SK-N-SH (cell line): ENCODE measurements at regions not wholly inside any gene's neighbourhood (a gene's known extent, or its start where the extent isn't known, plus 50 kb on each side); places are given as distances from the start of the nearest gene placed in this dataset.

Experiments
- CTCF ChIA-PET: fragments of 300-600, 350-600 bp; formaldehyde crosslinking; extraction: SDS; loops from one replicate; lab custom pipeline; 2021; lab: Yijun Ruan, JAX
- POLR2A ChIA-PET: fragments of 350-600 bp; sonication (Branson Sonifier 250); formaldehyde crosslinking; extraction: SDS; loops from one replicate; lab custom pipeline; 2020; ENCODE audit warnings: antibody characterized with exemption, inconsistent platforms; lab: Yijun Ruan, JAX
- DNase-seq: peaks from one replicate; pipeline ENCODE4 v3.0.0; 2012
- H2AFZ ChIP-seq: fragments of 200-600 bp; sonication (generic); 2 replicates; pipeline ENCODE4 v1.8.1; 2016; ENCODE audit warnings: antibody characterized with exemption, mild to moderate bottlenecking, low read depth
- H3F3A ChIP-seq: fragments of 200-600 bp; sonication (generic); replicated peaks from 2 replicates; pipeline ENCODE3; 2016; ENCODE audit warnings: antibody characterized with exemption, mild to moderate bottlenecking; ENCODE audit not compliant: insufficient read depth
- H3K27ac ChIP-seq, 2 experiments: fragments of 200-500 bp in 1 of 2; fragments of 200-600 bp in 1 of 2; sonication (Bioruptor generic) in 1 of 2; sonication (generic), shearing (Covaris generic) in 1 of 2; 2 replicates each; pipeline versions ENCODE4 v1.5.1 to v1.6.1; 2014 to 2016; ENCODE audit warnings: low read depth in 2 of 2, inconsistent platforms in 1 of 2, low read length in 1 of 2, mild to moderate bottlenecking in 1 of 2, mixed read lengths in 1 of 2
- H3K27me3 ChIP-seq: fragments of 200-600 bp; sonication (generic), shearing (Covaris generic); 2 replicates; pipeline ENCODE4 v1.6.1; 2016; ENCODE audit warnings: mixed run types; ENCODE audit not compliant: insufficient read depth
- H3K36me3 ChIP-seq, 2 experiments: fragments of 200-500 bp in 1 of 2; fragments of 200-600 bp in 1 of 2; sonication (Bioruptor generic) in 1 of 2; sonication (generic) in 1 of 2; replicated peaks in 1 of 2; 2 replicates each; pipeline versions ENCODE3 to v1.5.1; 2014 to 2016; ENCODE audit warnings: low read length in 1 of 2, mild to moderate bottlenecking in 1 of 2; ENCODE audit not compliant: insufficient read depth in 2 of 2, control insufficient read depth in 1 of 2
- H3K4me1 ChIP-seq, 2 experiments: fragments of 200-500 bp in 1 of 2; fragments of 200-600 bp in 1 of 2; sonication (Bioruptor generic) in 1 of 2; sonication (generic), shearing (Covaris generic) in 1 of 2; 2 replicates each; pipeline versions ENCODE4 v1.5.1 to v1.6.1; 2014 to 2016; ENCODE audit warnings: low read depth in 1 of 2, low read length in 1 of 2, mixed run types in 1 of 2; ENCODE audit not compliant: insufficient read depth in 2 of 2, control insufficient read depth in 1 of 2
- H3K4me2 ChIP-seq: fragments of 200-600 bp; sonication (generic), shearing (Covaris generic); 2 replicates; pipeline ENCODE4 v1.6.1; 2017; ENCODE audit warnings: mixed run types
- H3K4me3 ChIP-seq, 2 experiments: fragments of 200-500 bp in 1 of 2; fragments of 200-600 bp in 1 of 2; sonication (Bioruptor generic) in 1 of 2; sonication (generic), shearing (Covaris generic) in 1 of 2; 2 replicates each; pipeline versions ENCODE4 v1.5.1 to v1.8.1; 2014 to 2016; ENCODE audit warnings: low read depth in 2 of 2, inconsistent platforms in 1 of 2, low read length in 1 of 2, mild to moderate bottlenecking in 1 of 2, mixed read lengths in 1 of 2, moderate library complexity in 1 of 2
- H3K79me2 ChIP-seq: fragments of 200-600 bp; sonication (generic); 2 replicates; pipeline ENCODE4 v1.8.1; 2017; ENCODE audit warnings: mild to moderate bottlenecking; ENCODE audit not compliant: insufficient read depth
- H3K9ac ChIP-seq: fragments of 200-600 bp; sonication (generic); 2 replicates; pipeline ENCODE4 v1.6.1; 2017; ENCODE audit warnings: mixed run types
- H3K9me2 ChIP-seq: fragments of 200-600 bp; sonication (generic); 2 replicates; pipeline ENCODE4 v1.6.1; 2017; ENCODE audit warnings: mixed run types
- H3K9me3 ChIP-seq: fragments of 200-600 bp; sonication (generic); 2 replicates; pipeline ENCODE4 v1.6.1; 2017; ENCODE audit warnings: mixed run types, mild to moderate bottlenecking, moderate library complexity
- H4K20me1 ChIP-seq: fragments of 200-600 bp; sonication (generic); 2 replicates; pipeline ENCODE4 v1.6.1; 2017; ENCODE audit warnings: mild to moderate bottlenecking, mixed run types; ENCODE audit not compliant: insufficient read depth
- CTCF ChIP-seq: fragments of 200-600 bp; sonication (generic); IDR thresholded peaks from 2 replicates; pipeline ENCODE4 v1.6.1; 2017; ENCODE audit warnings: antibody characterized with exemption, mild to moderate bottlenecking, moderate library complexity
- EZH2phosphoT487 ChIP-seq: fragments of 200-600 bp; sonication (generic); IDR thresholded peaks from 2 replicates; pipeline ENCODE4 v1.6.1; 2017; ENCODE audit warnings: low read depth, mixed run types, mild to moderate bottlenecking, antibody characterized with exemption, moderate library complexity, borderline replicate concordance
- FOSL2 ChIP-seq: IDR thresholded peaks from 2 replicates; pipeline ENCODE4 v1.4.0; 2012; ENCODE audit warnings: low read depth, mild to moderate bottlenecking, moderate library complexity, borderline replicate concordance
- GABPA ChIP-seq: IDR thresholded peaks from 2 replicates; pipeline ENCODE4 v1.4.0; 2012; ENCODE audit warnings: low read depth, mild to moderate bottlenecking
- IRF3 ChIP-seq: fragments of 150-350 bp; IDR thresholded peaks from 2 replicates; pipeline ENCODE4 v1.6.1; 2016; ENCODE audit warnings: mild to moderate bottlenecking, low read depth, low read length
- MEF2A ChIP-seq: IDR thresholded peaks from 2 replicates; pipeline ENCODE4 v1.4.0; 2012; ENCODE audit warnings: low read depth, borderline replicate concordance
- MXI1 ChIP-seq: IDR thresholded peaks from 2 replicates; pipeline ENCODE4 v1.6.1; 2012; ENCODE audit warnings: mild to moderate bottlenecking, low read depth, low read length, improper control_type of control experiment
- NFIC ChIP-seq: IDR thresholded peaks from 2 replicates; pipeline ENCODE4 v1.4.0; 2012; ENCODE audit warnings: borderline replicate concordance
- NRF1 ChIP-seq: IDR thresholded peaks from 2 replicates; pipeline ENCODE4 v1.6.1; 2012; ENCODE audit warnings: low read depth, mild to moderate bottlenecking, low read length
- PBX3 ChIP-seq: IDR thresholded peaks from 2 replicates; pipeline ENCODE4; 2012
- POLR2AphosphoS5 ChIP-seq: IDR thresholded peaks from 2 replicates; pipeline ENCODE4 v1.6.1; 2012; ENCODE audit warnings: low read depth, low read length
- REST ChIP-seq: IDR thresholded peaks from 2 replicates; pipeline ENCODE4 v1.6.1; 2012; ENCODE audit warnings: mild to moderate bottlenecking, low read depth, low read length, moderate library complexity
- RFX5 ChIP-seq: IDR thresholded peaks from 2 replicates; pipeline ENCODE4 v1.6.1; 2012; ENCODE audit warnings: mild to moderate bottlenecking, improper control_type of control experiment, low read length
- SMC3 ChIP-seq: IDR thresholded peaks from 2 replicates; pipeline ENCODE4 v1.6.1; 2012; ENCODE audit warnings: low read depth, low read length, improper control_type of control experiment
- TCF12 ChIP-seq: IDR thresholded peaks from 2 replicates; pipeline ENCODE4 v1.4.0; 2012
- YY1 ChIP-seq: IDR thresholded peaks from 2 replicates; pipeline ENCODE4 v1.4.0; 2012; ENCODE audit warnings: low read depth, mild to moderate bottlenecking
- WGBS: methylation state at CpG from one replicate; pipeline ENCODE4 v1.1.6; 2017; ENCODE audit warnings: low lambda C conversion rate; 5-methylcytosine and 5-hydroxymethylcytosine counted together
- TF ChIP-seq, protein P1 (sequence below): IDR thresholded peaks from 2 replicates; pipeline ENCODE4 v1.4.0; 2012; ENCODE audit warnings: low read depth, borderline replicate concordance
- TF ChIP-seq, protein P2 (sequence below): IDR thresholded peaks from 2 replicates; pipeline ENCODE4 v1.4.0; 2012; ENCODE audit warnings: low read depth

DNA sequence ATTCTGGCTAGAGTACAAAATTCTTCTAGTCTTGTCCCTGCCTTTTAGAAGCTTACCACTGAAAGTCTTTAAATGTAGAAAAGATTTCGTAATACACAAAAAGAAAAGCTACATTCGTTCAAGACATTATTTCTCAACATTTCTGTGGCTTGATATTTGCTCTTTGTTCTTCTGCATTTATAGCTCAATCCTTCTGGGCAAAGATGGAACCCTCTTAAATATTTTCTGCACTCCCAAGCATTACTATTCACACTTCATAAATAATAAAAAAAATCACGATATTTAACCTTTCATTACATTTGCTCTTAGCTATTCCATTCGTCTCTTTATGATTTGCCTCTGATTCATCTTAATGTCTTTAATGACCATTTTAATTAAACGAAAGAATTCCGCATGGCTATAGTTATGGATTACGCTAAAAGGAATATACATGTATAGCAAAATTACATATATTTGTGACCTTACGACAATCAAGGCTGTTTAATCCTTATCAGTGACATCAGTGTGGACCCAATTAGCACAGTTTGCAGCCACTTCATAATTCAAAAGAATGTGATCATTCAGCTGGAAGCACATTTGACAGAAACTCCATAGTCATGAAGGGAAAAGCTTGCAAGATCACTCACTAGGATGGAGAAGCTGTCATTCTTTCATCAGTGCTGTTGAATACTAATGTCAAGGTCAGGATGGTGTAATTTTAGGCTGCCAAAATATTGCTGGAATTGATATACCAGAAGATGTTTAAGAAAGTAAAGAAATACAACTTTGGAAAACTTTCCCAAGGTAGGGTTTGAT, 1075.0 kb upstream of the TENM3 start:
- no peak overlapping the region for H3K27ac ChIP-seq
- TF ChIP-seq EZH2phosphoT487 = no peak
- no peak for TF ChIP-seq PBX3
- no peak for TF ChIP-seq NRF1
- no peak for TF ChIP-seq IRF3
- no peak for TF ChIP-seq GABPA
- TF ChIP-seq, protein P1, sequence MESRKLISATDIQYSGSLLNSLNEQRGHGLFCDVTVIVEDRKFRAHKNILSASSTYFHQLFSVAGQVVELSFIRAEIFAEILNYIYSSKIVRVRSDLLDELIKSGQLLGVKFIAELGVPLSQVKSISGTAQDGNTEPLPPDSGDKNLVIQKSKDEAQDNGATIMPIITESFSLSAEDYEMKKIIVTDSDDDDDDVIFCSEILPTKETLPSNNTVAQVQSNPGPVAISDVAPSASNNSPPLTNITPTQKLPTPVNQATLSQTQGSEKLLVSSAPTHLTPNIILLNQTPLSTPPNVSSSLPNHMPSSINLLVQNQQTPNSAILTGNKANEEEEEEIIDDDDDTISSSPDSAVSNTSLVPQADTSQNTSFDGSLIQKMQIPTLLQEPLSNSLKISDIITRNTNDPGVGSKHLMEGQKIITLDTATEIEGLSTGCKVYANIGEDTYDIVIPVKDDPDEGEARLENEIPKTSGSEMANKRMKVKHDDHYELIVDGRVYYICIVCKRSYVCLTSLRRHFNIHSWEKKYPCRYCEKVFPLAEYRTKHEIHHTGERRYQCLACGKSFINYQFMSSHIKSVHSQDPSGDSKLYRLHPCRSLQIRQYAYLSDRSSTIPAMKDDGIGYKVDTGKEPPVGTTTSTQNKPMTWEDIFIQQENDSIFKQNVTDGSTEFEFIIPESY = no peak
- no peak for TF ChIP-seq TCF12
- 52% methylated on average over 8 of the region's 8 CpGs for WGBS
- H3K4me3 ChIP-seq = no peak overlapping the region
- no peaks in the 10 kb centered on the region for H3K79me2 ChIP-seq
- no peak overlapping the region for H3K9ac ChIP-seq
- DNase-seq = no peak
- no peak overlapping the region for H3K4me2 ChIP-seq
- ChIA-PET CTCF (no interaction called here), POLR2A (no interaction called here)
- H3K9me3 ChIP-seq = no peaks in the 10 kb centered on the region
- no peaks in the 10 kb centered on the region for H4K20me1 ChIP-seq
- no peaks in the 10 kb centered on the region for H3F3A ChIP-seq
- H3K4me1 ChIP-seq = no peaks in the 10 kb centered on the region
- no peak overlapping the region for H2AFZ ChIP-seq
- no peaks in the 10 kb centered on the region for H3K9me2 ChIP-seq
- no peaks in the 10 kb centered on the region for H3K27me3 ChIP-seq
- no peaks in the 10 kb centered on the region for H3K36me3 ChIP-seq

DNA sequence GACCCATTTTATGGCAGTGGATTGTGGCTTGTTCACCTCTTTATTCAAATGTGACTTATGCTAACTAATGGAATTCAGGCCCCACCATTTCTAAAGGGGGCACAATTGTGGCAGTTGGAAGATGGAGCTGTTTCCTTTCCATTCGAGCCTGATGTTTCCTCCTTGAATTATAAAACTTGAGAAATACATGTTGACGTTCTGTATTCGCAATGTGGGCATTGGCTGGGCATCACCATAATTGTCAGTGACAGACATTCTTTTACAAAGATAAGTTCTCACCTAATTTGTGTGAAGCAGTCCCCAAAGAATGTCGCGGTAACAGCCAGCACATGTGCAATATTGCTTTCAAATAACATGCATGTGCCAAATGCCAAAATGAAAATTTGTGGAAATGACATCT, 1070.2 kb upstream of the TENM3 start:
- Histone ChIP-seq H3K79me2 (no peaks in the 10 kb centered on the region), H3K4me3 (no peak overlapping the region), H3K9me2 (no peaks in the 10 kb centered on the region), H2AFZ (no peak overlapping the region), H3K4me2 (no peak overlapping the region), H3K9ac (no peak overlapping the region), H3K27me3 (no peaks in the 10 kb centered on the region), H3K27ac (no peak overlapping the region), H3K4me1 (no peaks in the 10 kb centered on the region; a peak in 1 of 4 replicates), H3K36me3 (no peaks in the 10 kb centered on the region), H4K20me1 (no peaks in the 10 kb centered on the region), H3F3A (no peaks in the 10 kb centered on the region), H3K9me3 (no peaks in the 10 kb centered on the region)
- ChIA-PET POLR2A (no interaction called here), CTCF (interaction anchor here (1.8 kb wide), 1 partner anchor 30 kb away, joined by 4 read pairs; no protein-coding TSS in a partner anchor)
- no peak for DNase-seq
- 44% methylated on average over 5 of the region's 5 CpGs for WGBS
- no peak for TF ChIP-seq NFIC
- no peak for TF ChIP-seq SMC3
- TF ChIP-seq FOSL2 = no peak
- no peak for TF ChIP-seq RFX5
- TF ChIP-seq CTCF = no peak
- no peak for TF ChIP-seq YY1
- no peak for TF ChIP-seq MEF2A
- no peak for TF ChIP-seq MXI1
- TF ChIP-seq POLR2AphosphoS5 = no peak
- TF ChIP-seq, protein P2, sequence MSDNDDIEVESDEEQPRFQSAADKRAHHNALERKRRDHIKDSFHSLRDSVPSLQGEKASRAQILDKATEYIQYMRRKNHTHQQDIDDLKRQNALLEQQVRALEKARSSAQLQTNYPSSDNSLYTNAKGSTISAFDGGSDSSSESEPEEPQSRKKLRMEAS = no peak
- no peak for TF ChIP-seq REST
- no peak for TF ChIP-seq GABPA
